Stimulated activated CD8-positive, alpha-beta memory T cell treated with anti-CD3 and anti-CD28 coated beads, Interleukin-7, amount 100 ng/mL, for 48 hours (primary cell): ENCODE measurements at regions not wholly inside any gene's neighbourhood (a gene's known extent, or its start where the extent isn't known, plus 50 kb on each side); places are given as distances from the start of the nearest gene placed in this dataset.

Experiments
- DNase-seq, 2 donors: peaks; one replicate each; pipeline ENCODE4 v3.0.0-alpha.2; 2020; ENCODE audit warnings: low read depth in 1 of 2; ENCODE audit errors: extremely low read depth in 1 of 2

DNA sequence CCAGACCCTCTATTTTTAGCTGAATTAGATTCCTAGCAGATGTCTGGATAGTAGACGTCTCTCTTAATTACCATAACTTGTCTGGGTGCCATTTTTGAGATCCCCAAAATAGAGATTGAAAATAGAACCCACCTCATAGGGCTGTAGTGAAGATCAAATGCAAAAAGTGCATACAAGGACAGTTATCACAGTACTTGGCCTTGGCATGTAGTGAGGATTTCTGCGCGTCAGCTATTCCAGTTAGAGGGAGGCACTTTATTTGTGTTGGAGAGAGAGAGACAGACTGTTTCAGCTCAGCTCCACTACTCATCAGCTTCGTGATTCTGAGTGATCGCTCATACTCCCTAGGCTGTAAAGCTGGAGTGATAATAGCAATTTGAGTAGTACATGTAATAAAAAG, 59.6 kb upstream of the CDH13 start:
- DNase-seq, result no peak

DNA sequence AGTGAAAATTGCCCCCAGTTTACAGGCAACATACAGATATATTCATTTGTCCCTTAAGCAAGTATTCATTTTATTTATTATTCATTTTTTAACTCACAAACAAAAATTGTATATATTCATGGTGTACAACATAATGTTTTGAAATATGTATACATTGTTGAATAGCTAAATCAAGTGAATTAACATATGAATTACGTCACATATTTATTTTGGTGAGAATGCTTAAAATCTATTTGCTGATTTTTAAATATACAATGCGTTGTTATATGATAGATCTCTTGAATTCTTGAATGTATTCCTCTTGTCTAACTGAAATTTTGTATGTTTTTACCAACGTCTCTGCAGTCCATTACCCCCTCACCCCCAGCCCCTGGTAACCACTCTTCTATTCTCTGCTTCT, 63.4 kb upstream of the CDH13 start:
- DNase-seq, result no peak

DNA sequence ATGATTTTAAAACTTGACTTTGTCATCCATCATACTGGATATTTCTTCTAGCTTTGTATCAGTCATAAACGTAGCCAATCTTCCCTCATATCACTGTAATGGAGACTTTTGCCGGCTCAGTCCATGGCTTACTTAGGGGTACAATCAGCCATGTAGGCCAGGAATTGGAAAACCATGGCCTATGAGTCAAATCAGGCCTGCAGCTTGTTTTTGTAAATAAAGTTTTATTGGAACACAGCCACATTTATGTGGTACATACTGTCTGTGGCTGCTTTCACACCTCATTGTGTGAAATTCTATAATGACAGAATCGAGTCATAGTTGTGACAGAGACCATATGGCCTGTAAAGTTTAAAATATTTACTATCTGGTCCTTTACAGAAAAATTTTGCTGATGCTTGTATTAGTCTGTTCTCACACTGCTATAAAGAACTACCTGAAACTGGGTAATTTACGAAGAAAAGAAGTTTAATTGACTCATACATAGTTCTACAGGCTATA, 64.5 kb upstream of the CDH13 start:
- no peak for DNase-seq

DNA sequence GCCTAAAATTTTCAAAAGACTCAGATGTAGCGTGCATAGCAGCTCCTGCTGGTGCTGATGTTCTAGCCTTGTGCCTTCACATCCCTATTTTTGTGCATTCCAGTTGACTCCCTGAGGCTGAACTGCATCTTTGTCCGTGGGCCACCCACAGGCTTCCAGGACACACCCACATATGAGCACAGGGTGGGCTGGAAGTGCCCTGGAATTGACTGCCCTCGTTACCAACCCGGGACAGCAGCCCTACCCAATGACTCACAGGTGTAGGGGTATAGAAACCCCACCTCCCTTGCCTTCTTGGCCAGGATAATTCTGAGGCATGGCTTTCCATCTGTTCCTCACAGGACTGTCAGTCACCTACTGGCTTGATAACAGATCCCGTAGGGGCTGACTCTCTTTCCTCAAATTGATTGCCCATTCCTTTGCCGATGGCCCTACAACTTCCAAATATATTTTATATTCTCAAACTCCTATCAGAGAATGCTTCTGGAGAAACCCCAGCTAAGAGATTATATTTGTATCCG, 65.9 kb upstream of the CDH13 start:
- no peak for DNase-seq

- no peak for DNase-seq
Observed at GRCh38 chr16:82544378-82545160, 82.2 kb upstream of the CDH13 start.

DNA sequence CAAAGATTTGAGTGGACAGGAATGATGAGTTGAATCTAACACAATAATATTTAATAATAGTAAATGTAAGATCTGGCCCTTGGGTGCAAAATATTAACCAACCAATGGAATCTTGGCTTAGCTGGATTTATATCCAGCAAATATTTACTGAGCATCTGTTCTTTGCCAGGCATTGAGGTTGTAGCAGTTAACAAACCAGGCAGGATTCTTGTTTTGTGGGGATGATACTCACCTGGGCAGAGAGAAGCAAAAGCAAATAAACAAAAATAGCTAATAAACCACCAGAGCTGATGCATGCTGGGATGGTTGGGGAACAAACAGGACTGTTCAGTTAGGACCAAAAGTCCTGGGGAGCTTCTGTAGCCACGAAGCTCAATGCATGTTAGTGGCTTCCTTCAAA, 84.1 kb upstream of the CDH13 start:
- DNase-seq, result no peak

DNA sequence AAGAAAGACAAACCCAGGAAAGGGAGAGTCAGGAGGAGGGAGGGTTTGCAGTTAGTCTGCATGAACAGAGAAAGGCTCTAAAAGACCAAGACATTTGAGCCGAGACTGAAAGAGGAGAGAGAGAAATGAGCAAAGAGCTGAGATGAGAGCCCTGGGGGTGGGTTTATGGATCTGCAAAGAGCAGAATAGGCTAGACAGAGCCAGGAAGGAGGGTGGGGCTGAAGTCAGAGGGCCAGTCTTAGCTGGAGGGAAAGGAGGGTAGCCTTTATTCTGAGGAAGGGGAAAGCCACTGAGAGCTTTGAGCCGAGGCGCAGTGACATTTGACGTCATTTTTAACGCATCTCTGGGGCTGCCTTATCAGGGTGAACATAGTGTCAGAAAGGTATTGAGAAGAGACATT, 85.7 kb upstream of the CDH13 start:
- DNase-seq, result no peak

DNA sequence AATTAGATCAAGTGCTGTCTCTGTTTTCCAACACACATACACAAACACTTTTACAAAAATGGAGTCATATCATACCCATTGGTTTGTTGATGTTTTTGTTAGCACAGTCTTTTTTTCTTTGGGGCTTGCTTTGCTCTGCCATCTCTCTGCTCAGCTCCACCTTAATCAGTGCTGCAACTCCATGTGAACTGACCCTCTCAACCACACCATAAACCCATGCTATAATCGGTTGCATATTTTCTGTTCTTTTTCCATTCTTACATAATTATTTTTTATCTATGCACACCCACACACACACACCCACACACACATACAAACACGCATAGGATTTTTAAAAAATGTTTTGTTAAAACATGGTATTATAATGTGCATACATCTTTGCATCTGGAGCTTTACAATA, 91.0 kb upstream of the CDH13 start:
- DNase-seq, result no peak

DNA sequence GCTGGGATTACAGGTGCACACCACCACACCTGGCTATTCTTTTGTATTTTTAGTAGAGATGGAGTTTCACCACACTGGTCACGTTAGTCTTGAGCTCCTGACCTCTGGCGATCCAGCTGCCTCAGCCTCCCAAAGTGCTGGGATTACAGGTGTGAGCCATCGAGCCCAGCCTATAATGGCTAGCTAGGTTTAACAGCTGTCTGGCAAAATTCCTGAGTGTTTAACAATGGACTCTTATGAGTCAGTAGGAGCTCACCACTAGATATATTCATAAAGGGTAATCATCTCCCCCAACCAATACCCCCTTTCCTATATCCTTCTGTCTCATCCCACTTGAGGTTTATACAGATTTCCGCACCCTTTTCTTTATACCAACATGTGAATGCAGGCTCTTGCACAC, 91.5 kb upstream of the CDH13 start:
- DNase-seq, result no peak

GRCh38 chr16:82533189-82533588, 93.6 kb upstream of the CDH13 start:
- DNase-seq, result no peak

GRCh38 chr16:82530883-82531282, 95.9 kb upstream of the CDH13 start:
- DNase-seq, result no peak

DNA sequence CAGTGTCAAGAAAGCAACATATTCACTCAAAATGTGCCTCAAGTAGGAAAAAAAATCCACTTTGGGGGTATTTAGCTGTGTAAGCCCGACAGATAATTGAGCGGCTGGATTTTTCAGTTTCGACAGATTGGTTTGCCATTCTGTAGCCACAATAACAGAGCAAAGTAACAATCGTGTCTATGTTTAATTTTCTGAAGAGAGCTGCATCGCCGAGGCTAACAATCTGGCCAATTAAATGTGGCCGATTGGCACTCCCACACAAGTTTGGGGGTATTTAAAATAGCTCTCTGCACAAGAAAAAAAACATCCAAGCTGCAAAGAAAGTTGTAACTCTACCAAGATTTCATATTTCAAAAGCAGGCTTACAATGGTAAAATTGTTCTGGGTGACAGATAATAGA, 99.7 kb upstream of the CDH13 start:
- no peak for DNase-seq

GRCh38 chr16:82524976-82525375, 101.8 kb upstream of the CDH13 start:
- DNase-seq, result no peak

DNA sequence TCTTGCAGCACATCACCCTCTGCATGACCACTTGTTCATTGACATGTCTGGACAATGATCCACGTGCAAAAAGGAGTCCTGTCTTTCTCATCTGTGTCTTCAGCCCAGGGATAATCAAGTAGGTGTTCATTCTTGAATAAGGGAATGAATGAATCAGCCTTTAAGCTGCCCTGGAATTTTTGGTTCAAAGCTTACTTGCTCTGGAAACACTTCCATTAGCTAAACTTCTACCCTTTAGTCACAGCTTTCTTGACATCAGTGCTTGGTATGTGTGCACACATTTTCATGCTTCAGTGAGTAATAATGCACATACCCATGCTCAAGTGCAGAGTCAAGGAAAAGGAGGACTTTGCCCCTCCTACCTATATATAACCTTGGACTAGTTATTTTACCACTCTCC, 103.0 kb upstream of the CDH13 start:
- no peak for DNase-seq

- no peak for DNase-seq
Observed at GRCh38 chr16:82522026-82522425, 104.7 kb upstream of the CDH13 start.

DNA sequence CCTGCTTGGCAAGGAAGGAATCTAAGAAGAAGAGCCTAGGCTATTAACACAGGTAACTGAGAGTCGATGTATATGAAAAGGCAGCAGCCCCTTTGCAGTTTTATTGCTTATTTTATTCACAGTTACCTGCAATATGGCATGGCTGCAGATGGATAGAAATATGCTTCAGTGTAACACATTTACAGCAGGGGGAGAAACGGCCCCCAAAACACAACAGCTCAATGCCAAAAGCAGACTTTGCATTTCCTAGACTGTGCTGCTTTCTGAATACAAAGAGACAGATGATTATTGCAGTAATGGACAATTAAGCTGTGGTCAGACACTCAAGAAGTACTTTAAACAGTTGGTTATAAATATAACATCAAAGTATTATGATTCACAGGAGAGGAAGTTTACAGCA, 108.0 kb upstream of the CDH13 start:
- no peak for DNase-seq

DNA sequence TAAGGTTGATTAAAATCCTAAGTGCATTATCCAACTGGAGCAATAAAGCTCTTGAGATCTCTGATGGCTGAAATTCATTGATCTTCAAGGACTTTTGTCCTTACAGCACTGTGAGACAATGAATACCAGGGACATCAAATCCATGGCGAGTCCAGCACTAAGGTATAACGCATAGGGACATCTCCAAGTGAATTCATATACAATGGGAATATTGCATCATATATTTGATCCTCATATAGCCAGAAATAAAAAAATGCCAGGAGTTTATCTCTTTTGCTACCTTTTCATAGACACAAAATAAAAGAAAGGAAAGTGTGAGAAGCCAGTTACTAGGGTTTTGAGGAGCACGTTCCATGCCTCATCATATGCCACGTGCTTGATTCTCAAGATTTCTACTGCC, 112.5 kb upstream of the CDH13 start:
- DNase-seq, result no peak

DNA sequence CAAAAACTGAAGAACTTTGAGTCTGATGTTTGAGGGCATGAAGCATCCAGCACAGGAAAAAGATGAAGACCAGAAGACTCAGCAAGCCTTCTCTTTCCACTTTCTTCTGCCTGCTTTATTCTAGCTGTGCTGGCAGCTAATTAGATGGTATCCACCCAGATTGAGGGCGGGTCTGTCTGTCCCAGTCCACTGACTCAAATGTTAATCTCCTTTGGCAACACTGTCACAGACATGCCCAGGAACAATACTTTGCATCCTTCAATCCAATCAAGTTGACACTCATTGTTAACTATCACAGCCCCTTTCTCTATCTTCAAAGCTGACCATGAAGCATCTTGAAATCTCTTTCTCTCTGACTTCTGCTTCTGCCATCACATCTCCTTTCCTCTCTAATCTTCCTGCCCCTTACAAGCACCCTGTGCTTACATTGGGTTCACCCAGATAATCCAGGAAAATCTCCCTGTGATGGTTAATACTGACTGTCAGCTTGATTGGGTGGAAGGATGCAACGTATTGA, 115.9 kb upstream of the CDH13 start:
- DNase-seq, result no peak

- DNase-seq, result no peak
Observed at GRCh38 chr16:82509691-82510430, 116.9 kb upstream of the CDH13 start.

DNA sequence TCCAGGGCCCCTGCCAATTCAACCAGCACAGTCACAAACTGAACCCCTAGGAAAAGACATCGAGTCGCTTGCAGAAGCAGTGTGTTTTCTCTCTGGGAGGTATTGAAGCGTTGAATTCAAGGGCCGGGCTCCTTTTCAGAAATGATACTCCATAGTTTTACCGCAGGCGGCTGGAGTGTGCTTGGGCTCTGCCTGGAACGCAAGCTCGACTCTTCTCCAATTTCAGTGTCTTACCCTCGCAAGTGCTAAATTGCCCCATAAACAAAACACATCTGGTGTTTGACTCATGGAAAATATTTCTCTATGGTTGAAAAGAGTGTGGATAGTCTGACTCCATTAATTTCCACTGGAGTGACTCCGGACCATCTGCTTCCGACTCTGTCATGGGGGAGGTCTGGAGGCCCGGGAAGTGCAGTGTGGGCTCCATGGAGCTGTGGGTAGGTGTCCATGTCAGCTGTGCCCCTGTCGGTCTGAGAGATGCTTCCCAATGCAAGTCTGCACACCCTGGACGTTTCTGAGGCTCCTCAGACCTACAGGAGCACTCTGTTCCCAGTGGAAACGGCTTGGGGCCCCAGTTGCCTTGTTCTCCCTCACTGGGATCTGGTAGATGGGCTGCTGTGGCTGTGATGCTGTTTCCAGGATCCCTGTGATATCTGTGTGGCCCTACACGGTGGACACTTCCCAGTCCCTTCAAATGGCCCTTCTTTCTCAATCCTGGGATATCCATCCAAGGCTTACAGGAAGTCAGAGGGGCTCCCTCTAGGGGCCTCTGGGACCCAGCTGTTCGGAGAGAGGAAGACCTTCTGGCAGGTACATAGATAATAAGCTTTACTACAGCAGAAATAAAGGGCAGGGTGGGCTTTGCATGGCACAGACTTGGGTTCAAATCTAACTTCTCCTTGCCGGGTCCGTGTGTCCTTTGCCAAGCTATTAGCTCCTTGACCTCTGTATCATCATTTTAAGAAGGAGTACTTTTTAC, 119.8 kb upstream of the CDH13 start:
- DNase-seq, result no peak

GRCh38 chr16:82504836-82505235, 121.9 kb upstream of the CDH13 start:
- DNase-seq, result no peak
